Eye (tissue), 1 donor: ENCODE measurements at regions not wholly inside any gene's neighbourhood (a gene's known extent, or its start where the extent isn't known, plus 50 kb on each side); places are given as distances from the start of the nearest gene placed in this dataset.
A peak's percentile ranks its signal among the peaks of the same experiment; 100 is the strongest.

ENCODE experiments used
- DNase-seq: peaks from one replicate; pipeline ENCODE4 v3.0.0-alpha.2; 2015

- DNase-seq: peak; percentile 30
Observed at GRCh38 chr5:68490406-68490805, 274.9 kb downstream of the PIK3R1 start.

- no peak for DNase-seq
Observed at GRCh38 chr5:68494771-68495170, 279.2 kb downstream of the PIK3R1 start.

- DNase-seq: no peak
Observed at GRCh38 chr5:68499987-68500386, 284.4 kb downstream of the PIK3R1 start.

GRCh38 chr5:68500813-68501212 is 285.3 kb downstream of the PIK3R1 start:
- DNase-seq: no peak

GRCh38 chr5:68502531-68502930 is 287.0 kb downstream of the PIK3R1 start:
- no peak for DNase-seq

GRCh38 chr5:68504306-68504705 is 288.8 kb downstream of the PIK3R1 start:
- no peak for DNase-seq

GRCh38 chr5:68505917-68506860 is 290.6 kb downstream of the PIK3R1 start:
- DNase-seq: no peak

- no peak for DNase-seq
Observed at GRCh38 chr5:68515514-68515913, 300.0 kb downstream of the PIK3R1 start.

GRCh38 chr5:68518286-68518685 is 302.7 kb downstream of the PIK3R1 start:
- DNase-seq: no peak

GRCh38 chr5:68519143-68519542 is 303.6 kb downstream of the PIK3R1 start:
- DNase-seq: no peak

GRCh38 chr5:68521776-68522175 is 306.2 kb downstream of the PIK3R1 start:
- DNase-seq: no peak

- DNase-seq: no peak
Observed at GRCh38 chr5:68522863-68523262, 307.3 kb downstream of the PIK3R1 start.

GRCh38 chr5:68528821-68529273 is 313.3 kb downstream of the PIK3R1 start:
- no peak for DNase-seq

- no peak for DNase-seq
Observed at GRCh38 chr5:68529581-68529980, 314.0 kb downstream of the PIK3R1 start.

GRCh38 chr5:68531970-68532369 is 316.4 kb downstream of the PIK3R1 start:
- no peak for DNase-seq

GRCh38 chr5:68533051-68533450 is 317.5 kb downstream of the PIK3R1 start:
- no peak for DNase-seq

- DNase-seq: no peak
Observed at GRCh38 chr5:68533571-68534084, 318.1 kb downstream of the PIK3R1 start.

GRCh38 chr5:68534131-68534940 is 318.8 kb downstream of the PIK3R1 start:
- DNase-seq: peak; percentile 80

GRCh38 chr5:68534956-68535520 is 319.5 kb downstream of the PIK3R1 start:
- no peak for DNase-seq

- DNase-seq: no peak
Observed at GRCh38 chr5:68538814-68539420, 323.4 kb downstream of the PIK3R1 start.

GRCh38 chr5:68540798-68541590 is 325.4 kb downstream of the PIK3R1 start:
- no peak for DNase-seq

- DNase-seq: no peak
Observed at GRCh38 chr5:68542207-68542606, 326.7 kb downstream of the PIK3R1 start.
